ENCODE measurements at regions not wholly inside any gene's neighbourhood (a gene's known extent, or its start where the extent isn't known, plus 50 kb on each side); places are given as distances from the start of the nearest gene placed in this dataset.

- no peak for TF ChIP-seq REST (IDR thresholded peaks at IDR 0.05; ENCODE audit: low read depth)
- no peak for TF ChIP-seq RAD21 (IDR thresholded peaks at IDR 0.05; ENCODE audit: low read depth)
- no peak for TF ChIP-seq FOXM1 (IDR thresholded peaks at IDR 0.05; ENCODE audit: borderline replicate concordance, low read depth)
- TF ChIP-seq EP300 (IDR thresholded peaks at IDR 0.05; ENCODE audit: borderline replicate concordance): no peak
- no peak for TF ChIP-seq CREB1 (IDR thresholded peaks at IDR 0.05; ENCODE audit: low read depth)
- TF ChIP-seq ZBTB7A (IDR thresholded peaks at IDR 0.05; ENCODE audit: low read depth): no peak
Observed at GRCh38 chr3:110550511-110550910, 521.1 kb upstream of the NECTIN3 start.

Data from Ishikawa (cell line).